NB4 (cell line): ENCODE measurements at regions not wholly inside any gene's neighbourhood (a gene's known extent, or its start where the extent isn't known, plus 50 kb on each side); places are given as distances from the start of the nearest gene placed in this dataset.
A peak's percentile ranks its signal among the peaks of the same experiment; 100 is the strongest.

ENCODE experiments used
- DNase-seq: peaks from one replicate; pipeline ENCODE4 v3.0.0; 2010; ENCODE audit warnings: low read depth
- H3K4me3 ChIP-seq: one replicate; pipeline ENCODE4 v1.5.1; 2011; ENCODE audit warnings: mild to moderate bottlenecking, low read depth, low read length, moderate library complexity
- CTCF ChIP-seq: IDR thresholded peaks from one replicate; pipeline ENCODE4 v1.5.1; 2012; ENCODE audit warnings: low read depth, low read length
- MAX ChIP-seq: IDR thresholded peaks from 2 replicates; pipeline ENCODE4 v1.6.1; 2011; ENCODE audit warnings: low read depth, low read length
- MYC ChIP-seq: IDR thresholded peaks from 2 replicates; pipeline ENCODE4 v1.6.1; 2011; ENCODE audit warnings: low read depth, low read length
- POLR2A ChIP-seq: IDR thresholded peaks from 2 replicates; pipeline ENCODE4 v1.6.1; 2011; ENCODE audit warnings: mild to moderate bottlenecking; ENCODE audit not compliant: insufficient read length; ENCODE audit errors: extremely low read depth

- no peak overlapping the region for H3K4me3 ChIP-seq
- TF ChIP-seq MAX (no peak), MYC (no peak), POLR2A (no peak), CTCF (no peak)
- DNase-seq: no peak
Measured at GRCh38 chr6:40732878-40733277, 145.7 kb upstream of the LRFN2 start.

- TF ChIP-seq POLR2A (no peak), MYC (no peak), CTCF (no peak), MAX (no peak)
- DNase-seq: no peak
- H3K4me3 ChIP-seq: no peak overlapping the region
Measured at GRCh38 chr6:40728643-40729042, 141.5 kb upstream of the LRFN2 start.

GRCh38 chr6:40727271-40727670, 140.1 kb upstream of the LRFN2 start:
- no peak overlapping the region for H3K4me3 ChIP-seq
- TF ChIP-seq MAX (no peak), MYC (no peak), CTCF (no peak), POLR2A (no peak)
- DNase-seq: peak; percentile 31

- no peak for DNase-seq
- H3K4me3 ChIP-seq: no peak overlapping the region
- TF ChIP-seq MAX (no peak), POLR2A (no peak), MYC (no peak), CTCF (no peak)
Measured at GRCh38 chr6:40726853-40727252, 139.7 kb upstream of the LRFN2 start.

- no peak for DNase-seq
- no peak for TF ChIP-seq POLR2A
- H3K4me3 ChIP-seq: no peak overlapping the region
Measured at GRCh38 chr6:40725390-40725789, 138.2 kb upstream of the LRFN2 start.

GRCh38 chr6:40724886-40725285, 137.7 kb upstream of the LRFN2 start:
- H3K4me3 ChIP-seq: no peak overlapping the region
- DNase-seq: no peak
- TF ChIP-seq CTCF: no peak
- no peak for TF ChIP-seq POLR2A
- TF ChIP-seq MAX: no peak
- no peak for TF ChIP-seq MYC
